HCT116 (cell line): ENCODE measurements at regions not wholly inside any gene's neighbourhood (a gene's known extent, or its start where the extent isn't known, plus 50 kb on each side); places are given as distances from the start of the nearest gene placed in this dataset.

Experiments used
- ATAC-seq: fragments of 200-7000 bp; cut with Tn5 transposase; 2 replicates; pipeline ENCODE4 v1.9.1; 2020; ENCODE audit warnings: mild to moderate bottlenecking, moderate library complexity
- BruUV-seq: library from RNA; stranded (reverse); fragments of 400-500 nt; replicated peaks from 2 replicates; lab custom pipeline; 2021; lab: Mats Ljungman, UMichigan
- CTCF ChIA-PET: fragments of 300-600 bp; sonication (Branson Sonifier 250); formaldehyde crosslinking; loops from one replicate; lab custom pipeline; 2021; ENCODE audit warnings: antibody characterized with exemption; lab: Charles Lee
- POLR2A ChIA-PET: fragments of 300-600, 350-600 bp; sonication (Branson Sonifier 250); formaldehyde crosslinking; loops from one replicate; lab custom pipeline; 2021; ENCODE audit warnings: antibody characterized with exemption; lab: Charles Lee
- RAD21 ChIA-PET, 2 experiments: fragments of 300-600 bp; sonication (Branson Sonifier 250); formaldehyde crosslinking; loops; one replicate each; lab custom pipeline; 2023; ENCODE audit warnings: low total read pairs in 2 of 2; ENCODE audit not compliant: uncharacterized antibody in 2 of 2, unreplicated experiment in 2 of 2, low non-redundant PET in 1 of 2; lab: Charles Lee
- DNase-seq: peaks from one replicate; pipeline ENCODE4 v3.0.0-alpha.2; 2010; ENCODE audit warnings: low read depth, low spot score
- H2AFZ ChIP-seq: fragments of 200-600 bp; shearing (Covaris generic), sonication (generic); 2 replicates; pipeline ENCODE4 v1.6.1; 2017; ENCODE audit warnings: low read depth, mixed run types, mixed read lengths, antibody characterized with exemption, low read length; ENCODE audit not compliant: poor library complexity, severe bottlenecking
- H3K27ac ChIP-seq: 2 replicates; pipeline ENCODE4 v1.5.1; 2012; ENCODE audit warnings: low read depth, low read length
- H3K27me3 ChIP-seq: fragments of 200-600 bp; sonication (generic); 2 replicates; pipeline ENCODE4 v1.6.1; 2016; ENCODE audit warnings: mixed run types, low read length, mixed read lengths; ENCODE audit not compliant: insufficient read depth
- H3K36me3 ChIP-seq, 2 experiments: fragments of 200-500 bp in 1 of 2; fragments of 200-600 bp in 1 of 2; sonication (Bioruptor generic) in 1 of 2; sonication (generic) in 1 of 2; 2 replicates each; pipeline versions ENCODE4 v1.5.1 to v1.6.1; 2014 to 2016; ENCODE audit warnings: low read length in 2 of 2, inconsistent platforms in 1 of 2, mixed read lengths in 1 of 2, mixed run types in 1 of 2; ENCODE audit not compliant: insufficient read depth in 2 of 2, control insufficient read depth in 1 of 2
- H3K4me1 ChIP-seq, 2 experiments: fragments of 200-600 bp in 1 of 2; sonication (generic) in 1 of 2; 2 replicates each; pipeline versions ENCODE4 v1.5.1 to v1.6.1; 2012 to 2017; ENCODE audit warnings: low read length in 2 of 2, inconsistent platforms in 1 of 2, mild to moderate bottlenecking in 1 of 2, mixed read lengths in 1 of 2, mixed run types in 1 of 2, moderate library complexity in 1 of 2; ENCODE audit not compliant: insufficient read depth in 2 of 2, control insufficient read depth in 1 of 2
- H3K4me2 ChIP-seq: fragments of 200-600 bp; sonication (generic); 2 replicates; pipeline ENCODE4 v1.6.1; 2017; ENCODE audit warnings: mixed run types, low read length, mixed read lengths
- H3K4me3 ChIP-seq, 2 experiments: fragments of 200-600 bp in 1 of 2; sonication (generic) in 1 of 2; replicated peaks in 1 of 2; 2 replicates each; pipeline ENCODE4 v1.5.1; 2011 to 2016; ENCODE audit warnings: low read length in 2 of 2, control low read depth in 1 of 2, low read depth in 1 of 2, mild to moderate bottlenecking in 1 of 2, mixed read lengths in 1 of 2, mixed run types in 1 of 2
- H3K79me2 ChIP-seq: fragments of 200-600 bp; sonication (generic); 2 replicates; pipeline ENCODE4 v1.6.1; 2017; ENCODE audit warnings: mild to moderate bottlenecking, mixed run types, low read length, moderate library complexity, mixed read lengths; ENCODE audit not compliant: insufficient read depth
- H3K9ac ChIP-seq: fragments of 200-600 bp; sonication (generic); 2 replicates; pipeline ENCODE4 v1.6.1; 2016; ENCODE audit warnings: low read length, mixed read lengths
- H3K9me2 ChIP-seq: fragments of 200-600 bp; sonication (generic), shearing (Covaris generic); 2 replicates; pipeline ENCODE4 v1.6.1; 2017; ENCODE audit warnings: mixed run types, mild to moderate bottlenecking, moderate library complexity; ENCODE audit not compliant: insufficient read depth
- H3K9me3 ChIP-seq, 2 experiments: fragments of 200-500 bp in 1 of 2; fragments of 200-600 bp in 1 of 2; sonication (Bioruptor generic) in 1 of 2; sonication (generic) in 1 of 2; 2 replicates each; pipeline ENCODE4 v1.6.1; 2014 to 2017; ENCODE audit warnings: low read length in 2 of 2, mixed read lengths in 2 of 2, inconsistent platforms in 1 of 2, low read depth in 1 of 2, mild to moderate bottlenecking in 1 of 2, mixed run types in 1 of 2, moderate library complexity in 1 of 2; ENCODE audit not compliant: control insufficient read depth in 1 of 2, insufficient read depth in 1 of 2
- H4K20me1 ChIP-seq: fragments of 200-600 bp; sonication (generic), shearing (Covaris generic); 2 replicates; pipeline ENCODE4 v1.6.1; 2017; ENCODE audit warnings: mixed run types, mild to moderate bottlenecking, moderate library complexity; ENCODE audit not compliant: insufficient read depth
- ATF3 ChIP-seq: IDR thresholded peaks from 2 replicates; pipeline ENCODE4 v1.6.1; 2012
- CTCF ChIP-seq, 3 experiments: fragments of 200-600 bp in 1 of 3; sonication (generic) in 1 of 3; IDR thresholded peaks in 2 of 3; conservative IDR thresholded peaks in 1 of 3; 2 replicates each; pipeline ENCODE4 v1.5.1; 2012 to 2017; ENCODE audit warnings: low read depth in 2 of 3, low read length in 2 of 3, antibody characterized with exemption in 1 of 3, borderline replicate concordance in 1 of 3, control low read depth in 1 of 3, mild to moderate bottlenecking in 1 of 3, mixed read lengths in 1 of 3, mixed run types in 1 of 3, moderate library complexity in 1 of 3; ENCODE audit not compliant: insufficient read depth in 1 of 3
- EGR1 ChIP-seq: IDR thresholded peaks from 2 replicates; pipeline ENCODE4 v1.6.1; 2012; ENCODE audit warnings: low read depth
- FOSL1 ChIP-seq: IDR thresholded peaks from 2 replicates; pipeline ENCODE4 v1.6.1; 2012; ENCODE audit warnings: low read depth
- JUND ChIP-seq: IDR thresholded peaks from 2 replicates; pipeline ENCODE4 v1.6.1; 2012
- MAX ChIP-seq: IDR thresholded peaks from 2 replicates; pipeline ENCODE4 v1.6.1; 2012
- POLR2A ChIP-seq: IDR thresholded peaks from 2 replicates; pipeline ENCODE4 v1.7.0; 2011; ENCODE audit warnings: borderline replicate concordance; ENCODE audit not compliant: insufficient read depth, insufficient read length; ENCODE audit errors: extremely low read depth
- POLR2AphosphoS5 ChIP-seq: IDR thresholded peaks from 2 replicates; pipeline ENCODE4 v1.6.1; 2011; ENCODE audit warnings: mild to moderate bottlenecking, low read depth, low read length, moderate library complexity
- SIN3A ChIP-seq: IDR thresholded peaks from 2 replicates; pipeline ENCODE4 v1.6.1; 2012; ENCODE audit warnings: low read depth
- SP1 ChIP-seq: IDR thresholded peaks from 2 replicates; pipeline ENCODE4 v1.6.1; 2012; ENCODE audit warnings: low read depth
- SRF ChIP-seq: IDR thresholded peaks from 2 replicates; pipeline ENCODE4 v1.6.1; 2012; ENCODE audit warnings: low read depth
- TCF7L2 ChIP-seq: IDR thresholded peaks from 2 replicates; pipeline ENCODE4 v1.7.0; 2011; ENCODE audit warnings: borderline replicate concordance, inconsistent platforms; ENCODE audit not compliant: insufficient read depth, insufficient read length; ENCODE audit errors: extremely low read depth
- YY1 ChIP-seq: IDR thresholded peaks from 2 replicates; pipeline ENCODE4 v1.6.1; 2011; ENCODE audit warnings: low read length, low read depth, moderate library complexity, mild to moderate bottlenecking; ENCODE audit not compliant: insufficient replicate concordance; ENCODE audit errors: extremely low read depth
- ZFX ChIP-seq: fragments of 450-650 bp; IDR thresholded peaks from 2 replicates; pipeline ENCODE4 v1.6.1; 2017
- intact Hi-C: fragments of 100-400 bp; cut with micrococcal nuclease; formaldehyde crosslinking; loops from 2 replicates; pipeline ENCODE4 v1.10.0; 2022

GRCh38 chr3:101061312-101061711 lies 68.1 kb upstream of the ABI3BP start:
- no peak overlapping the region for H3K9ac ChIP-seq
- no peak overlapping the region for H3K4me3 ChIP-seq
- CTCF ChIA-PET: no interaction called here
- H3K27ac ChIP-seq: no peak overlapping the region
- no peaks in the 10 kb centered on the region for H4K20me1 ChIP-seq
- H3K9me2 ChIP-seq: no peaks in the 10 kb centered on the region; the same call in 1 of the 2 replicates
- ATAC-seq (no peak), DNase-seq (no peak)
- POLR2A ChIA-PET: no interaction called here
- no peak overlapping the region for H3K4me2 ChIP-seq
- no peaks in the 10 kb centered on the region for H3K27me3 ChIP-seq
- H2AFZ ChIP-seq: no peak overlapping the region
- BruUV-seq: no TSS peak
- H3K36me3 ChIP-seq: no peaks in the 10 kb centered on the region
- intact Hi-C loops: no loop called here
- peaks cover 0 to 5% of the 10 kb centered on the region in 2 experiments; a peak in 1 of 4 replicates for H3K4me1 ChIP-seq
- no peaks in the 10 kb centered on the region; a peak in 1 of 4 replicates for H3K9me3 ChIP-seq
- RAD21 ChIA-PET: no interaction called here
- H3K79me2 ChIP-seq: no peaks in the 10 kb centered on the region
- TF ChIP-seq JUND (no peak), MAX (no peak), SP1 (no peak), SRF (no peak), TCF7L2 (no peak), ATF3 (no peak), EGR1 (no peak), ZFX (no peak)
- TF ChIP-seq, all 23 proteins: peak for 0

- intact Hi-C loops: no loop called here
- Histone ChIP-seq H3K79me2 (no peaks in the 10 kb centered on the region), H3K36me3 (no peaks in the 10 kb centered on the region), H3K9ac (no peak overlapping the region), H3K4me2 (no peak overlapping the region), H3K9me2 (no peaks in the 10 kb centered on the region), H4K20me1 (no peaks in the 10 kb centered on the region), H3K27ac (no peak overlapping the region), H3K4me1 (no peaks in the 10 kb centered on the region), H3K9me3 (no peaks in the 10 kb centered on the region), H3K27me3 (no peaks in the 10 kb centered on the region), H3K4me3 (no peak overlapping the region), H2AFZ (no peak overlapping the region)
- ChIA-PET CTCF (interaction anchor here (1.3 kb wide), 1 partner anchor 19 kb away, joined by 3 read pairs; no protein-coding TSS in a partner anchor), POLR2A (no interaction called here), RAD21 (no interaction called here)
- DNase-seq (no peak), ATAC-seq (no peak)
- BruUV-seq: no TSS peak
- TF ChIP-seq POLR2AphosphoS5: no peak
- TF ChIP-seq FOSL1: no peak
- no peak for TF ChIP-seq CTCF (IDR thresholded peaks at IDR 0.05 in 2 of 3, conservative IDR thresholded peaks at IDR 0.05 in 1 of 3; ENCODE audit: borderline replicate concordance in 1 of 3, insufficient read depth in 1 of 3, low read depth in 2 of 3, low read length in 2 of 3)
- no peak for TF ChIP-seq YY1
- no peak for TF ChIP-seq SIN3A
- no peak for TF ChIP-seq EGR1
- TF ChIP-seq ATF3: no peak
- TF ChIP-seq JUND: no peak
- no peak for TF ChIP-seq POLR2A
- no peak for TF ChIP-seq MAX
These were observed 57.6 kb upstream of the ABI3BP start for GRCh38 chr3:101050866-101051265.
